B cell (primary cell): ENCODE measurements at regions not wholly inside any gene's neighbourhood (a gene's known extent, or its start where the extent isn't known, plus 50 kb on each side); places are given as distances from the start of the nearest gene placed in this dataset.

Experiments
- CTCF ChIP-seq: fragments of 200-600 bp; IDR thresholded peaks from one replicate; pipeline ENCODE4 v1.8.0; 2022; ENCODE audit warnings: antibody characterized with exemption, mild to moderate bottlenecking
- EZH2 ChIP-seq: IDR thresholded peaks from 2 replicates; pipeline ENCODE4 v1.6.1; 2012; ENCODE audit warnings: borderline replicate concordance, low read depth, mild to moderate bottlenecking, moderate library complexity, low read length; ENCODE audit not compliant: insufficient read depth, poor library complexity, severe bottlenecking

GRCh38 chr14:76580967-76581366 lies 180.3 kb upstream of the VASH1 start:
- TF ChIP-seq CTCF (no peak), EZH2 (no peak)
